IMR-90 (cell line): ENCODE measurements at regions not wholly inside any gene's neighbourhood (a gene's known extent, or its start where the extent isn't known, plus 50 kb on each side); places are given as distances from the start of the nearest gene placed in this dataset.

Experiments
- ATAC-seq: fragments of 200-7000 bp; cut with Tn5 transposase; 2 replicates; pipeline ENCODE4 v1.9.1; 2020; ENCODE audit warnings: low read depth, mild to moderate bottlenecking, moderate library complexity
- BruUV-seq: library from RNA; stranded (reverse); fragments of 400-500 nt; replicated peaks from 2 replicates; lab custom pipeline; 2021; lab: Mats Ljungman, UMichigan
- CTCF ChIA-PET: fragments of 300-600 bp; formaldehyde crosslinking; extraction: SDS; loops from one replicate; lab custom pipeline; 2021; ENCODE audit warnings: antibody characterized with exemption; lab: Yijun Ruan, JAX
- POLR2A ChIA-PET: fragments of 300-600 bp; sonication (Branson Sonifier 250); formaldehyde crosslinking; loops from one replicate; lab custom pipeline; 2022; ENCODE audit warnings: antibody characterized with exemption; ENCODE audit not compliant: unreplicated experiment; lab: Charles Lee
- DNase-seq: peaks from one replicate; pipeline ENCODE4 v3.0.0; 2013
- H2AFZ ChIP-seq: replicated peaks from 2 replicates; pipeline ENCODE3; 2013; ENCODE audit warnings: low read length, mild to moderate bottlenecking; ENCODE audit not compliant: poor library complexity
- H2AK5ac ChIP-seq: 2 replicates; pipeline ENCODE4 v1.6.1; 2013; ENCODE audit warnings: low read depth, low read length, inconsistent platforms
- H2AK9ac ChIP-seq: replicated peaks from 2 replicates; pipeline ENCODE3; 2013; ENCODE audit warnings: mild to moderate bottlenecking, low read depth, low read length, moderate library complexity; ENCODE audit not compliant: poor library complexity
- H2BK120ac ChIP-seq: 2 replicates; pipeline ENCODE4 v1.6.1; 2013; ENCODE audit warnings: low read depth, low read length, inconsistent platforms
- H2BK15ac ChIP-seq: 3 replicates; pipeline ENCODE4 v1.6.1; 2013; ENCODE audit warnings: low read depth, low read length, inconsistent platforms
- H2BK20ac ChIP-seq: 2 replicates; pipeline ENCODE4 v1.6.1; 2013; ENCODE audit warnings: low read depth, mild to moderate bottlenecking, inconsistent platforms, low read length, moderate library complexity
- H2BK5ac ChIP-seq: 2 replicates; pipeline ENCODE4 v1.6.1; 2013; ENCODE audit warnings: mild to moderate bottlenecking, low read depth, low read length, inconsistent platforms; ENCODE audit not compliant: poor library complexity, severe bottlenecking
- H3K14ac ChIP-seq: replicated peaks from 2 replicates; pipeline ENCODE4 v1.6.1; 2013; ENCODE audit warnings: low read depth, low read length, inconsistent platforms
- H3K18ac ChIP-seq: 2 replicates; pipeline ENCODE4 v1.6.1; 2013; ENCODE audit warnings: low read depth, low read length, control low read depth
- H3K23ac ChIP-seq: 2 replicates; pipeline ENCODE4 v1.6.1; 2013; ENCODE audit warnings: low read depth, low read length, inconsistent platforms
- H3K27ac ChIP-seq: 2 replicates; pipeline ENCODE4 v1.5.1; 2013; ENCODE audit warnings: mild to moderate bottlenecking, control low read depth, low read length; ENCODE audit not compliant: insufficient read depth
- H3K27me3 ChIP-seq: 2 replicates; pipeline ENCODE4 v1.6.1; 2013; ENCODE audit warnings: low read length; ENCODE audit not compliant: control insufficient read depth, insufficient read depth
- H3K36me3 ChIP-seq: 2 replicates; pipeline ENCODE4 v1.6.1; 2013; ENCODE audit warnings: low read length, mixed read lengths; ENCODE audit not compliant: control insufficient read depth, insufficient read depth
- H3K4ac ChIP-seq: 2 replicates; pipeline ENCODE4 v1.6.1; 2013; ENCODE audit warnings: low read depth, low read length, inconsistent platforms
- H3K4me1 ChIP-seq: 2 replicates; pipeline ENCODE4 v1.6.1; 2013; ENCODE audit warnings: low read length, mixed read lengths; ENCODE audit not compliant: control insufficient read depth, insufficient read depth
- H3K4me2 ChIP-seq: 2 replicates; pipeline ENCODE4 v1.6.1; 2013; ENCODE audit warnings: low read depth, mild to moderate bottlenecking, control low read depth, low read length, moderate library complexity
- H3K4me3 ChIP-seq: 2 replicates; pipeline ENCODE4 v1.5.1; 2013; ENCODE audit warnings: low read depth, mild to moderate bottlenecking, control low read depth, low read length, moderate library complexity; ENCODE audit not compliant: insufficient read depth
- H3K56ac ChIP-seq: 2 replicates; pipeline ENCODE4 v1.6.1; 2013; ENCODE audit warnings: low read length, inconsistent platforms; ENCODE audit not compliant: insufficient read depth; ENCODE audit errors: extremely low read depth
- H3K79me1 ChIP-seq, 2 experiments: 2 replicates each; pipeline ENCODE4 v1.6.1; 2013; ENCODE audit warnings: low read length in 2 of 2, inconsistent platforms in 1 of 2, low read depth in 1 of 2
- H3K9ac ChIP-seq: 2 replicates; pipeline ENCODE4 v1.6.1; 2013; ENCODE audit warnings: low read depth, low read length, control low read depth
- H3K9me1 ChIP-seq: 2 replicates; pipeline ENCODE4 v1.6.1; 2013; ENCODE audit warnings: low read length, inconsistent platforms; ENCODE audit not compliant: insufficient read depth
- H3K9me3 ChIP-seq: 2 replicates; pipeline ENCODE4 v1.6.1; 2013; ENCODE audit warnings: low read length; ENCODE audit not compliant: control insufficient read depth, insufficient read depth
- H4K20me1 ChIP-seq: 2 replicates; pipeline ENCODE4 v1.6.1; 2013; ENCODE audit warnings: low read length, inconsistent platforms; ENCODE audit not compliant: insufficient read depth
- H4K5ac ChIP-seq: 2 replicates; pipeline ENCODE4 v1.6.1; 2013; ENCODE audit warnings: mild to moderate bottlenecking, low read depth, low read length, control low read depth
- H4K8ac ChIP-seq, 2 experiments: 2 replicates each; pipeline ENCODE4 v1.6.1; 2013; ENCODE audit warnings: low read depth in 2 of 2, low read length in 2 of 2, control low read depth in 1 of 2, inconsistent platforms in 1 of 2
- H4K91ac ChIP-seq: 2 replicates; pipeline ENCODE4 v1.6.1; 2013; ENCODE audit warnings: low read depth, low read length, inconsistent platforms; ENCODE audit not compliant: insufficient read depth
- BHLHE40 ChIP-seq: fragments of 150-350 bp; IDR thresholded peaks from 2 replicates; pipeline ENCODE4 v1.6.1; 2016; ENCODE audit warnings: mild to moderate bottlenecking, low read depth, low read length
- CEBPB ChIP-seq: IDR thresholded peaks from 2 replicates; pipeline ENCODE4 v1.6.1; 2012; ENCODE audit warnings: low read depth, low read length, improper control_type of control experiment
- CHD1 ChIP-seq: IDR thresholded peaks from 2 replicates; pipeline ENCODE4 v1.6.1; 2012; ENCODE audit warnings: low read depth, low read length, improper control_type of control experiment
- FOS ChIP-seq: fragments of 150-350 bp; IDR thresholded peaks from 2 replicates; pipeline ENCODE4 v1.6.1; 2016; ENCODE audit warnings: low read depth, low read length
- MAFK ChIP-seq: IDR thresholded peaks from 2 replicates; pipeline ENCODE4 v1.6.1; 2012; ENCODE audit warnings: low read depth, low read length, improper control_type of control experiment
- MAZ ChIP-seq: IDR thresholded peaks from 2 replicates; pipeline ENCODE4 v1.6.1; 2012; ENCODE audit warnings: low read depth, mild to moderate bottlenecking, low read length, improper control_type of control experiment, moderate library complexity, borderline replicate concordance
- MXI1 ChIP-seq: IDR thresholded peaks from 2 replicates; pipeline ENCODE4 v1.6.1; 2012; ENCODE audit warnings: low read depth, mild to moderate bottlenecking, low read length, moderate library complexity, borderline replicate concordance
- NFE2L2 ChIP-seq: fragments of 150-350 bp; IDR thresholded peaks from 2 replicates; pipeline ENCODE4 v1.6.1; 2016; ENCODE audit warnings: low read depth, mild to moderate bottlenecking, low read length
- POLR2A ChIP-seq: IDR thresholded peaks from 2 replicates; pipeline ENCODE4 v1.6.1; 2012; ENCODE audit warnings: mild to moderate bottlenecking, low read depth, low read length
- RAD21 ChIP-seq: IDR thresholded peaks from 2 replicates; pipeline ENCODE4 v1.6.1; 2012; ENCODE audit warnings: low read length, improper control_type of control experiment
- RCOR1 ChIP-seq: IDR thresholded peaks from 2 replicates; pipeline ENCODE4 v1.6.1; 2012; ENCODE audit warnings: mild to moderate bottlenecking, low read length, improper control_type of control experiment; ENCODE audit not compliant: insufficient replicate concordance
- RFX5 ChIP-seq: IDR thresholded peaks from 2 replicates; pipeline ENCODE4 v1.8.0; 2012; ENCODE audit warnings: low read depth, mild to moderate bottlenecking, low read length, moderate library complexity
- SMC3 ChIP-seq: fragments of 150-350 bp; IDR thresholded peaks from 2 replicates; pipeline ENCODE4 v1.6.1; 2016; ENCODE audit warnings: low read depth, mild to moderate bottlenecking, antibody characterized with exemption, low read length, moderate library complexity
- WGBS, 2 experiments: methylation state at CpG; one replicate each; pipeline versions ENCODE4 v1.1.5 to v1.1.7; 2013; ENCODE audit warnings: missing lambda C conversion rate in 2 of 2; ENCODE audit not compliant: insufficient read length in 1 of 2; ENCODE audit errors: extremely low coverage in 2 of 2; 5-methylcytosine and 5-hydroxymethylcytosine counted together
- dilution Hi-C: fragments of 300-500 bp; cut with HindIII; formaldehyde crosslinking; loops from one replicate; pipeline ENCODE4 v1.14.3; 2018; ENCODE audit warnings: low sequenced_read_pairs; ENCODE audit not compliant: unreplicated experiment
- in situ Hi-C: fragments of 300-500 bp; cut with MboI; formaldehyde crosslinking; loops from 3 replicates; pipeline ENCODE4 v1.14.3; 2019; ENCODE audit warnings: low sequenced_read_pairs, inconsistent platforms, mixed read lengths
- intact Hi-C: fragments of 100-400 bp; cut with micrococcal nuclease; formaldehyde crosslinking; loops from 2 replicates; pipeline ENCODE4 v1.10.0; 2022
- TF ChIP-seq, protein P1 (sequence below): fragments of 150-350 bp; IDR thresholded peaks from 2 replicates; pipeline ENCODE4 v1.6.1; 2017; ENCODE audit warnings: mild to moderate bottlenecking, antibody characterized with exemption, low read length, low read depth
- TF ChIP-seq, protein P2 (sequence below): conservative IDR thresholded peaks from 2 replicates; pipeline ENCODE4 v1.5.1; 2012; ENCODE audit warnings: mild to moderate bottlenecking, low read depth, low read length, improper control_type of control experiment
- TF ChIP-seq, protein P3 (sequence below): fragments of 150-350 bp; IDR thresholded peaks from 2 replicates; pipeline ENCODE4 v1.6.1; 2016; ENCODE audit warnings: low read depth, mild to moderate bottlenecking, low read length, moderate library complexity, borderline replicate concordance

DNA sequence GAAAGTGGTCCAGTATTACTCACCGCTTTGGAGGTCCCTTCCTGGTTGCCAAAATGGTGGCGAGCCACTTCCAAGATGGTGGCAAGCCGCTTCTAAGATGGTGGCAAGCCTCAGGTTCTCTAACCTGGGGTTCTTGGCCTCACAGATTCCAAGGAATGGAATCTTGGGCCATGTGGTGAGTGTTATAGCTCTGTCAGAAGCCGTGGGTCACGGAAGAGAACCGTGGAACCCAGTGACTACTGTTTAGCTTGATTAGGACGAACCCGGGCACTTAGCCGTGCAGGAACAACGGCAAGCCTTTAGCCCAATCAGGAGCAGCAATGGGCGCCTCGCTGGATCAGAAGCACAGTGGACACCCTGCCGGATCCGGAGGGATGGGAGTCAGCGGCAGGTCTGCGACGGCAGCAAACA is 356.2 kb upstream of the TMPRSS15 start:
- Histone ChIP-seq H3K9me3 (peaks cover 14% of the 10 kb centered on the region), H3K14ac (no peak overlapping the region), H2BK20ac (no peak overlapping the region), H3K9ac (no peak overlapping the region), H3K27me3 (no peaks in the 10 kb centered on the region), H3K79me1 (no peaks in the 10 kb centered on the region), H4K8ac (no peak overlapping the region), H4K5ac (no peak overlapping the region), H3K56ac (no peak overlapping the region), H3K23ac (no peak overlapping the region), H4K91ac (no peak overlapping the region), H3K18ac (no peak overlapping the region), H3K4me1 (no peaks in the 10 kb centered on the region), H3K4me2 (no peak overlapping the region), H4K20me1 (no peaks in the 10 kb centered on the region), H3K9me1 (no peaks in the 10 kb centered on the region), H2BK15ac (no peak overlapping the region), H2BK120ac (no peak overlapping the region), H2AK5ac (no peak overlapping the region), H2AK9ac (no peak overlapping the region), H3K36me3 (no peaks in the 10 kb centered on the region), H3K4me3 (no peak overlapping the region), H2BK5ac (no peak overlapping the region), H2AFZ (no peak overlapping the region), H3K4ac (no peak overlapping the region), H3K27ac (no peak overlapping the region)
- intact Hi-C loops: no loop called here
- ChIA-PET CTCF (no interaction called here), POLR2A (no interaction called here)
- DNase-seq: no peak
- WGBS, 2 experiments: 76% methylated on average over 7 of the region's 17 CpGs; no CpG with 5 or more reads in 1 of the 2 experiments
- TF ChIP-seq NFE2L2: no peak
- no peak for TF ChIP-seq RFX5
- TF ChIP-seq MAZ: no peak
- TF ChIP-seq, protein P1, sequence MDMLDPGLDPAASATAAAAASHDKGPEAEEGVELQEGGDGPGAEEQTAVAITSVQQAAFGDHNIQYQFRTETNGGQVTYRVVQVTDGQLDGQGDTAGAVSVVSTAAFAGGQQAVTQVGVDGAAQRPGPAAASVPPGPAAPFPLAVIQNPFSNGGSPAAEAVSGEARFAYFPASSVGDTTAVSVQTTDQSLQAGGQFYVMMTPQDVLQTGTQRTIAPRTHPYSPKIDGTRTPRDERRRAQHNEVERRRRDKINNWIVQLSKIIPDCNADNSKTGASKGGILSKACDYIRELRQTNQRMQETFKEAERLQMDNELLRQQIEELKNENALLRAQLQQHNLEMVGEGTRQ: no peak
- no peak for TF ChIP-seq BHLHE40
- no peak for TF ChIP-seq MXI1
- no peak for TF ChIP-seq POLR2A
- TF ChIP-seq CEBPB: no peak
- TF ChIP-seq RAD21: no peak
- TF ChIP-seq, protein P2, sequence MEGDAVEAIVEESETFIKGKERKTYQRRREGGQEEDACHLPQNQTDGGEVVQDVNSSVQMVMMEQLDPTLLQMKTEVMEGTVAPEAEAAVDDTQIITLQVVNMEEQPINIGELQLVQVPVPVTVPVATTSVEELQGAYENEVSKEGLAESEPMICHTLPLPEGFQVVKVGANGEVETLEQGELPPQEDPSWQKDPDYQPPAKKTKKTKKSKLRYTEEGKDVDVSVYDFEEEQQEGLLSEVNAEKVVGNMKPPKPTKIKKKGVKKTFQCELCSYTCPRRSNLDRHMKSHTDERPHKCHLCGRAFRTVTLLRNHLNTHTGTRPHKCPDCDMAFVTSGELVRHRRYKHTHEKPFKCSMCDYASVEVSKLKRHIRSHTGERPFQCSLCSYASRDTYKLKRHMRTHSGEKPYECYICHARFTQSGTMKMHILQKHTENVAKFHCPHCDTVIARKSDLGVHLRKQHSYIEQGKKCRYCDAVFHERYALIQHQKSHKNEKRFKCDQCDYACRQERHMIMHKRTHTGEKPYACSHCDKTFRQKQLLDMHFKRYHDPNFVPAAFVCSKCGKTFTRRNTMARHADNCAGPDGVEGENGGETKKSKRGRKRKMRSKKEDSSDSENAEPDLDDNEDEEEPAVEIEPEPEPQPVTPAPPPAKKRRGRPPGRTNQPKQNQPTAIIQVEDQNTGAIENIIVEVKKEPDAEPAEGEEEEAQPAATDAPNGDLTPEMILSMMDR: no peak
- no peak for TF ChIP-seq FOS
- TF ChIP-seq, protein P3, sequence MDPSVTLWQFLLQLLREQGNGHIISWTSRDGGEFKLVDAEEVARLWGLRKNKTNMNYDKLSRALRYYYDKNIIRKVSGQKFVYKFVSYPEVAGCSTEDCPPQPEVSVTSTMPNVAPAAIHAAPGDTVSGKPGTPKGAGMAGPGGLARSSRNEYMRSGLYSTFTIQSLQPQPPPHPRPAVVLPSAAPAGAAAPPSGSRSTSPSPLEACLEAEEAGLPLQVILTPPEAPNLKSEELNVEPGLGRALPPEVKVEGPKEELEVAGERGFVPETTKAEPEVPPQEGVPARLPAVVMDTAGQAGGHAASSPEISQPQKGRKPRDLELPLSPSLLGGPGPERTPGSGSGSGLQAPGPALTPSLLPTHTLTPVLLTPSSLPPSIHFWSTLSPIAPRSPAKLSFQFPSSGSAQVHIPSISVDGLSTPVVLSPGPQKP: no peak
- TF ChIP-seq SMC3: no peak
- TF ChIP-seq MAFK: no peak
- no peak for TF ChIP-seq CHD1
- no peak for TF ChIP-seq RCOR1
- in situ Hi-C loops: no loop called here
- no peak for ATAC-seq
- no TSS peak for BruUV-seq
- dilution Hi-C loops: no loop called here
